Hypothalamus (tissue), 51 donors: ENCODE measurements at regions not wholly inside any gene's neighbourhood (a gene's known extent, or its start where the extent isn't known, plus 50 kb on each side); places are given as distances from the start of the nearest gene placed in this dataset.
A peak's percentile ranks its signal among the peaks of the same experiment; 100 is the strongest.
"Not testable (repeated sequence)": the region's sequence is repeated elsewhere in the genome, so short reads cannot be mapped to it uniquely, and the experiment has no call there.

Experiments
- DNase-seq, 51 donors: peaks; one replicate each; lab custom pipeline; 2025; lab: John Stamatoyannopoulos, UW

- not testable (repeated sequence) for DNase-seq
Measured at GRCh38 chr2:138426116-138426515, 75.5 kb upstream of the SPOPL start.

- DNase-seq = no peak
Measured at GRCh38 chr2:138428710-138429440, 72.7 kb upstream of the SPOPL start.

DNA sequence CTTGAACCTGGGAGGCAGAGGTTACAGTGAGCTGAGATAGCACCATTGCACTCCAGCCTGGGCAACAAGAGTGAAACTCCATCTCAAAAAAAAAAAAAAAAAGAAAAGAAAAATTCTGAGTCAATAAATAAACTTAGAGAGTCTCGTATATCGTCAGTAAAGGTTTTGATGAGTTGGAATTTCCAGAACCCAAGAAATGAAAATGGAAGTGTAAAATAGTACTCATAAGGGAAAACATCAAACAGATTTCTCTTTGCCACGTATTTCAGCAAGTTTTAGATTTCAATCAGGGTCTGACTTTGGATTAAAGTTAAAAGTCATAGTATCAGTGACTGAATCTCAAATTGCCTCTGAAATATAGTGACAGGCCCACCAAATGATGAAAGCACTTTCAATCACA lies 71.4 kb upstream of the SPOPL start:
- DNase-seq = no peak

DNA sequence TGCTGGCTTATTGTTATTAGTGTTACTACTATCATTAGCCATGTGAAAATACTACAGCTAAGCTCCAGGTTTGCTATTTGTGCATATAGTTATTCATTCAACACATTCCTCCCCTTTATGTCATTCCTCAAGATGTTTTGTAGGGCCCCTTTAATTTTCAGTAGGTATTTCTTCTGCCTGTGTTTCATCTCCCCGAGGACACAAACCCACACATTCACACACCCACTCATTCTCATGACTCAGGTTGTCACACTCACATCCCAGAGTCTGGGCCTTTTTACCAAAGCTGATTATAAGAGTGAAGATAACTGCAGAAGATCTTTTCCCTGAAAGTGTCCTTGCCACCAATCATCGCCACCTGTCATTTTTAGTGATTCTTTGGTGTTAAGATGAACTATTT lies 68.6 kb upstream of the SPOPL start:
- DNase-seq = peak in 2 of 51 donors; percentile 14 to 23

- no peak for DNase-seq
Measured at GRCh38 chr2:138433995-138434951, 67.3 kb upstream of the SPOPL start.

DNA sequence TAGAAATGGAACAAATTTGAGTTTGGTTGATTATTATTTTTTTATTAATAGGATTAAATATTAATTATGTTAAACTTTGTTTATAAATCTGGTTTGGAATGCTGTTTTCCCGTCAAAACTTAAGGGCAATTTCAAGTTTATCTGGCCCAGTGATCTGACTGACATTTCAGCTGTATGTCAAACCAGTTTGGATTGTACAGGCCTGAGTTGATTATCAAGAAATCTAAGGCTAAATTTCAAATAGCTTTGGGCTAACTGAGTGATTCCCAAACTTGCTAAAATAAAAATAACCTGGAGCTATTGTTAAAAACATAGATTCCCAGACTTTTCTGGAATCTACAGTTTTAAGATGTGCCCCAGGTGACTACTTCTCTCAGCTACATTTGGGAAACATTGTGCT lies 65.9 kb upstream of the SPOPL start:
- no peak for DNase-seq

GRCh38 chr2:138439733-138440132 lies 61.8 kb upstream of the SPOPL start:
- DNase-seq = no peak

DNA sequence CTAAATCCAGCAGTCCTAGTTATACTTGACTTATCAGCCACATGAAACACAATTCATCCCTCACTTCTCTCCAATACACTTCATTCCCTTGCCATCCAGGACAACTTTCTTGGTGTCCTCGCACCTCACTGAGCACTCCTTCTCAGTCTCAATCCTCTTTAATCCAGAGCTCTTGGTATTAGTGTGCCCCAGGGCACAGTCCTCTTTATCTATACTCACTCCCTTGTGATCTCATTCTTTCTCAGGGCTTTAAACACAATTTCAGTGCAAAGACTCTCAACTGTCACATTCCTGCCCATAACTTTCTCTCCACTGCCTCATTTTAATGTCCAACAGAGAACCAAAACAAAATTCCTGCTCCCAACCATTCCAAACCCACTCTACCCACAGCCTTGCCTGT lies 60.8 kb upstream of the SPOPL start:
- DNase-seq = no peak

DNA sequence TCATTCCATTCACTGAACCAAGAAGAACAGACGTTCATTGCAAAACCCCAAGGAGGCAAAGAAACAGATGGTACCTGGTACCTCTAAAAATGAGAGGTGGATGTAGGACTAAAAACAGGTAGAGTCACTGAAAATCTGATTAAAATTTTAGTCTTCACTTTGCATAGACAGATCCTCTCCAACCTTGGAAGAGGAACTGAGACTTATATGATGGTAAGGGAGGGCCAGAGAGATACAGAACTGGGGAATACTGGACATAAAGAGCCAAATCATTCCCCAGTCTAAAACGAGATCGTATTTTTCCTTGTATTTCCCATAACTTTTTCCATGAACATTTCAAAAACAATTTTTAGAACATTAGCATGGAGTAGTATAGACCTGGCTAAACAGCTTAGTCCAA lies 59.7 kb upstream of the SPOPL start:
- DNase-seq = no peak

DNA sequence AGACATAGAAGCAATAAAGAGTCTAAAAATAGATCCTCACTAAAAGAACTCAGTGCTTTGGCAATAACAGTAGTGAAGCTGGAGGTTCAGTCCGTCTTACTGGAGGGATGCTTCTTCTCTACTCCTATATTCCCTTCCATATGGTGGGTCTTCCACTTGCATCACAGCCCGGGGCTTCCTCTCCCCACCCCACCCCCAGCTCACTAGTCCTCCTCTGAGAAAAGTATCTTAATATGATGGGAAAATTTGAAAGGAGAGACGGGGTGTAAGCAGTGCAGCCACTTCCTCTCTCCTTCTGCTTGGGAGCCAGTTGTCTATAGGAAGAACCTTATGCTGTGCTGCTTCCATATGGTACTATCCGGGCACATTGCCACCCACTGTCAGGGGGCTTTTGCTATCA lies 57.2 kb upstream of the SPOPL start:
- DNase-seq = no peak

DNA sequence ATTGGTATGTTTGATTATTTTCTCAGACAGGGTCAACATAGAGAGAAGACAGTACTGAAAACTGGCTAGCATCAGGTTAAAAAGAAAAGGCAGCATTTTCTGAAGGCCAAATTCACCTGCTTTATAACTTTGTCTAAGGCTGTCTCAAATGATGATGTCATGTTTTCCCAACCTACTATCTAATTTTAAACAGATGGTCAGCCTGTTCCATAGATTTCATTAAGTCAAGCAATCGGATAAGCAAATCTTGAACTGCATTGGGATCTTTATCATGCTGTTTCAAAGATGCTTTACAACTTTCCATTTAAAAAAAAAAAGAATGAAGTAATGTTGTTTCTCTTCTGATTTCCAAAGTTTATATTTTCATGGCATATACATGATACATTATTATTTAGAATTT lies 56.3 kb upstream of the SPOPL start:
- no peak for DNase-seq

GRCh38 chr2:138446043-138446442 lies 55.5 kb upstream of the SPOPL start:
- no peak for DNase-seq

- DNase-seq = no peak
Measured at GRCh38 chr2:138447889-138448570, 53.5 kb upstream of the SPOPL start.
